Tibial nerve (tissue), 4 donors: ENCODE measurements at regions not wholly inside any gene's neighbourhood (a gene's known extent, or its start where the extent isn't known, plus 50 kb on each side); places are given as distances from the start of the nearest gene placed in this dataset.

Source experiments
- DNase-seq, 2 donors: peaks; one replicate each; pipeline ENCODE4 v3.0.0-alpha.2; 2019; ENCODE audit warnings: low spot score in 2 of 2
- H3K27ac ChIP-seq, 4 donors: fragments of 200-600 bp; sonication (generic) in 3 of 4; one replicate each; pipeline ENCODE4 v1.5.1; 2017 to 2019; ENCODE audit warnings: mild to moderate bottlenecking in 1 of 4
- H3K27me3 ChIP-seq, 2 donors: fragments of 200-600 bp; sonication (generic) in 1 of 2; one replicate each; pipeline versions ENCODE4 v1.5.1 to v1.6.0; 2017 to 2019
- H3K36me3 ChIP-seq, 3 donors: fragments of 200-600 bp; sonication (generic); one replicate each; pipeline ENCODE4 v1.5.1; 2018 to 2019
- H3K4me1 ChIP-seq, 4 donors: fragments of 200-600 bp; sonication (generic) in 3 of 4; one replicate each; pipeline ENCODE4 v1.5.1; 2017 to 2019
- H3K4me3 ChIP-seq, 4 donors: fragments of 200-600 bp; sonication (generic) in 3 of 4; one replicate each; pipeline ENCODE4 v1.5.1; 2017 to 2019; ENCODE audit warnings: mild to moderate bottlenecking in 1 of 4, moderate library complexity in 1 of 4
- H3K9me3 ChIP-seq, 4 donors: fragments of 200-600 bp; sonication (generic) in 3 of 4; one replicate each; pipeline ENCODE4 v1.5.1; 2017 to 2019
- CTCF ChIP-seq, 5 experiments: fragments of 200-600 bp in 3 of 5; fragments of 450-650 bp in 2 of 5; sonication (generic) in 3 of 5; IDR thresholded peaks; one replicate each; pipeline ENCODE4 v1.5.1; 2016 to 2019; ENCODE audit warnings: antibody characterized with exemption in 5 of 5, mild to moderate bottlenecking in 3 of 5, moderate library complexity in 2 of 5
- EP300 ChIP-seq, 2 donors: sonication (generic); formaldehyde crosslinking; IDR thresholded peaks; one replicate each; pipeline ENCODE4 v1.6.1; 2017; ENCODE audit warnings: antibody characterized with exemption in 2 of 2, mild to moderate bottlenecking in 1 of 2
- POLR2A ChIP-seq, 2 donors: fragments of 450-650 bp; IDR thresholded peaks; one replicate each; pipeline ENCODE4 v1.6.1; 2017; ENCODE audit warnings: antibody characterized with exemption in 2 of 2, mild to moderate bottlenecking in 2 of 2, moderate library complexity in 2 of 2
- WGBS, 2 donors: methylation state at CpG; one replicate each; pipeline ENCODE4 v1.1.5; 2018; 5-methylcytosine and 5-hydroxymethylcytosine counted together

- TF ChIP-seq CTCF (IDR thresholded peaks at IDR 0.05) (no peak), EP300 (IDR thresholded peaks at IDR 0.05) (no peak), POLR2A (IDR thresholded peaks at IDR 0.05) (no peak)
- 23 to 56% methylated on average over 7 of the region's 7 CpGs for WGBS, 2 donors
- Histone ChIP-seq H3K36me3 (no peaks in the 10 kb centered on the region), H3K4me3 (no peak overlapping the region), H3K27ac (no peak overlapping the region), H3K27me3 (no peaks in the 10 kb centered on the region), H3K9me3 (no peaks in the 10 kb centered on the region), H3K4me1 (no peaks in the 10 kb centered on the region)
- DNase-seq: no peak
Measured at GRCh38 chr5:8013948-8014710, 145.2 kb downstream of the MTRR start.

DNA sequence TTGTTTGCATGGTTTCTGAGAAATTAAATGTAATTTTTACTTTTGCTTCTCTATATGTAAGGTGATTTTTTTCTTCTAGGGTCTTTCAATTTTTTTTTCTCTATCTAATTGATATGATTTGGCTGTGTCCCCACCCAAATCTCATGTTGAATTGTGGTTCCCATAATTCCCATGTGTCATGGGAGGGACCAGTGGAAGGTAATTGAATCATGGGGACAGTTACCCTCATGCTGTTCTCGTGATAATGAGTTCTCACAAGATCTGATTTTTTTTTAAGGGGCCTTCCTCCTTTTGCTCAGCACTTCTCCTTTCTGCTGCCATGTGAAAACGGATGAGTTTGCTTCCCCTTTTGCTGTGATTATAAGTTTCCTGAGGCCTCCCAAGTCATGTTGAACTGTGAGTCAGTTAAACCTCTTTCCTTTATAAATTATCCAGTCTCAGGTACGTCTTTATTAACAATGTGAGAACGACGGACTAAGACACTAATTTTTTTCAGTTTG is 150.8 kb downstream of the MTRR start:
- no peak overlapping the region for H3K4me3 ChIP-seq
- 58 to 80% methylated on average over 5 of the region's 5 CpGs for WGBS, 2 donors

DNA sequence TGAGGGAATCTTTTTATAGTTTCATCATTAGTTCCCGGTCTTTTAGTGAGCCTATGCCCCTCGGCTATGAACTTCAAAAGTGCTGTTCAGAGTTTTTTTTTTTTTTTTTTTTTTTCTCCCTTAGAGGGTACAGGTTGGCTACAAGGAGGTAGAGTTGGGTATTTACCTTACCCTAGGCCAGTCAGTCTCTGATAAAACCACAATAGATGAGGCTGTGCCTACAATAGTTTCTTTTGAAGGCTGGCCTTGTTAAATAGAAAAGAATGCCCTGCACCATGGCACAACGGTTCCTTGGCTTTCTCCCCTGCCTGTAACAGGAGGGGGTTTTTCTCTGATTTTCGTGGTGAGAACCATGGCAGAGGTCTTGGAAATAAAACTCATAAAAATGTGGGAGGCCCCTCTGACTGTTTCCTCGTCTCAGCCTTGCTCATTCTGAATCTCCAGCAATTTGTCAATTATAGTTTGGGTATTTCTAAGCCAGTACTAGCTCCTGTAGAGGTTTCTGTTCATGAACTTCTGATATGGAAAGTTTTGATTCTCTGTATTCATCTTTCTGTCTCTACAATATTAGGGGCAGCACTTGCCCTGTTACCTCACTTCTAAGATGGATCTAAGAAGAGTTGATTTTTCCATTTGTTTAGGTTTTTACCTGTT is 152.0 kb downstream of the MTRR start:
- Histone ChIP-seq H3K4me1 (no peaks in the 10 kb centered on the region), H3K36me3 (no peaks in the 10 kb centered on the region), H3K27me3 (no peaks in the 10 kb centered on the region), H3K9me3 (no peaks in the 10 kb centered on the region), H3K27ac (no peak overlapping the region), H3K4me3 (no peak overlapping the region)
- TF ChIP-seq POLR2A (IDR thresholded peaks at IDR 0.05): no peak
- TF ChIP-seq EP300 (IDR thresholded peaks at IDR 0.05): no peak
- TF ChIP-seq CTCF (IDR thresholded peaks at IDR 0.05): no peak
- 42 to 70% methylated on average over 5 of the region's 5 CpGs for WGBS, 2 donors
- DNase-seq: no peak

More for the DNA sequence above, 150.8 kb downstream of the MTRR start:
- TF ChIP-seq EP300 (IDR thresholded peaks at IDR 0.05) (no peak), CTCF (IDR thresholded peaks at IDR 0.05) (no peak), POLR2A (IDR thresholded peaks at IDR 0.05) (no peak)
- DNase-seq: no peak
- Histone ChIP-seq H3K4me1 (no peaks in the 10 kb centered on the region), H3K27ac (no peak overlapping the region), H3K27me3 (no peaks in the 10 kb centered on the region), H3K36me3 (no peaks in the 10 kb centered on the region), H3K9me3 (no peaks in the 10 kb centered on the region)

DNA sequence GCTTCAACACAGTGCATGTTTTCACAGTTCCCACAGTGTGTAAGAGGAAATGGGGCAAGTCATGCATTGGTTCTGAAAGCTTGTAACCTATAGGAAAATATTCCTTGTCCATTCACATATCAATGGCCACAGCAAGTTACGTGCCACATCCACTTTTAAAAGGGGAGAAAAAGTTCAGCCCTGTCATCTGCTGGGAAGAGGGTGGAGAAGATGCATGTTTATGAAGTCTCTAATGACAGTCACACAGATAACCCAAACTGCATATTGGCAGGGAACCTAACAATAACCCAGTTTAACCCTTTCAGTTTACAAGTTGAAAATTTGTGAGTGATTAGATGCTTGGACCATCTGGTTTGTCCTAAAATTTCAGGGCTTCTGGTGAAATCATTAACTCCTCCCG is 159.3 kb downstream of the MTRR start:
- Histone ChIP-seq H3K4me1 (no peaks in the 10 kb centered on the region), H3K36me3 (no peaks in the 10 kb centered on the region), H3K27ac (no peak overlapping the region), H3K4me3 (no peak overlapping the region), H3K27me3 (no peaks in the 10 kb centered on the region), H3K9me3 (no peaks in the 10 kb centered on the region)
- DNase-seq: no peak
- WGBS, 2 donors: 42 to 91% methylated on average over 2 of the region's 2 CpGs
- TF ChIP-seq POLR2A (IDR thresholded peaks at IDR 0.05) (no peak), EP300 (IDR thresholded peaks at IDR 0.05) (no peak), CTCF (IDR thresholded peaks at IDR 0.05) (no peak)

- Histone ChIP-seq H3K4me1 (no peaks in the 10 kb centered on the region), H3K9me3 (no peaks in the 10 kb centered on the region), H3K27ac (no peak overlapping the region), H3K4me3 (no peak overlapping the region), H3K27me3 (no peaks in the 10 kb centered on the region), H3K36me3 (no peaks in the 10 kb centered on the region)
- no peak for TF ChIP-seq CTCF (IDR thresholded peaks at IDR 0.05)
- no peak for TF ChIP-seq EP300 (IDR thresholded peaks at IDR 0.05)
- no peak for TF ChIP-seq POLR2A (IDR thresholded peaks at IDR 0.05)
- no peak for DNase-seq
- WGBS, 2 donors: 94 to 98% methylated on average over 3 of the region's 3 CpGs
Measured at GRCh38 chr5:8033261-8033660, 164.3 kb downstream of the MTRR start.
